CD8-positive, alpha-beta memory T cell (primary cell): ENCODE measurements at regions not wholly inside any gene's neighbourhood (a gene's known extent, or its start where the extent isn't known, plus 50 kb on each side); places are given as distances from the start of the nearest gene placed in this dataset.
"Not testable (repeated sequence)": the region's sequence is repeated elsewhere in the genome, so short reads cannot be mapped to it uniquely, and the experiment has no call there.

Experiments
- CTCF ChIA-PET: fragments of 350-600 bp; sonication (Branson Sonifier 250); formaldehyde crosslinking; loops from one replicate; lab custom pipeline; 2021; ENCODE audit warnings: antibody characterized with exemption; lab: Charles Lee
- POLR2A ChIA-PET: fragments of 350-600 bp; sonication (Branson Sonifier 250); formaldehyde crosslinking; loops from one replicate; lab custom pipeline; 2021; ENCODE audit warnings: antibody characterized with exemption; lab: Charles Lee
- DNase-seq, 5 donors: peaks; one replicate each; pipeline versions ENCODE4 v3.0.0 to v3.0.0-alpha.2; 2020 to 2022; ENCODE audit warnings: mixed read lengths in 1 of 5
- H3K27ac ChIP-seq: one replicate; pipeline ENCODE4 v1.7.0; 2013; ENCODE audit warnings: low read depth, mild to moderate bottlenecking, low read length, moderate library complexity
- H3K27me3 ChIP-seq: 2 replicates; pipeline ENCODE4 v1.7.0; 2013; ENCODE audit warnings: low read length, mild to moderate bottlenecking; ENCODE audit not compliant: insufficient read depth, poor library complexity, severe bottlenecking
- H3K36me3 ChIP-seq: 2 replicates; pipeline ENCODE4 v1.7.0; 2013; ENCODE audit warnings: mild to moderate bottlenecking, low read length, moderate library complexity; ENCODE audit not compliant: insufficient read depth
- H3K4me1 ChIP-seq: 2 replicates; pipeline ENCODE4 v1.7.0; 2013; ENCODE audit warnings: mild to moderate bottlenecking, low read length, moderate library complexity; ENCODE audit not compliant: insufficient read depth
- H3K4me3 ChIP-seq: 2 replicates; pipeline ENCODE4 v1.7.0; 2013; ENCODE audit warnings: mild to moderate bottlenecking, low read length
- H3K9me3 ChIP-seq: 2 replicates; pipeline ENCODE4 v1.7.0; 2013; ENCODE audit warnings: mild to moderate bottlenecking, low read length
- H3K27ac Mint-ChIP-seq, 8 donors: one replicate each; pipeline ENCODE4 v1.8.0; 2020 to 2021; ENCODE audit warnings: mixed read lengths in 8 of 8, mild to moderate bottlenecking in 6 of 8, inconsistent platforms in 3 of 8, moderate library complexity in 3 of 8
- H3K27me3 Mint-ChIP-seq, 2 donors: one replicate each; pipeline ENCODE4 v1.8.0; 2020 to 2021; ENCODE audit warnings: mixed read lengths in 2 of 2, mild to moderate bottlenecking in 1 of 2, moderate library complexity in 1 of 2
- H3K36me3 Mint-ChIP-seq, 3 donors: one replicate each; pipeline ENCODE4 v1.8.0; 2020 to 2021; ENCODE audit warnings: mixed read lengths in 3 of 3, inconsistent platforms in 1 of 3, mild to moderate bottlenecking in 1 of 3
- H3K4me1 Mint-ChIP-seq, 3 donors: one replicate each; pipeline ENCODE4 v1.8.0; 2020 to 2021; ENCODE audit warnings: mixed read lengths in 3 of 3, inconsistent platforms in 1 of 3, mild to moderate bottlenecking in 1 of 3
- H3K4me3 Mint-ChIP-seq, 7 donors: one replicate each; pipeline ENCODE4 v1.8.0; 2020 to 2021; ENCODE audit warnings: mixed read lengths in 7 of 7, mild to moderate bottlenecking in 6 of 7, moderate library complexity in 4 of 7, inconsistent platforms in 2 of 7
- H3K9me3 Mint-ChIP-seq, 5 donors: one replicate each; pipeline ENCODE4 v1.8.0; 2020 to 2022; ENCODE audit warnings: mixed read lengths in 5 of 5, mild to moderate bottlenecking in 3 of 5, moderate library complexity in 2 of 5, inconsistent platforms in 1 of 5

DNA sequence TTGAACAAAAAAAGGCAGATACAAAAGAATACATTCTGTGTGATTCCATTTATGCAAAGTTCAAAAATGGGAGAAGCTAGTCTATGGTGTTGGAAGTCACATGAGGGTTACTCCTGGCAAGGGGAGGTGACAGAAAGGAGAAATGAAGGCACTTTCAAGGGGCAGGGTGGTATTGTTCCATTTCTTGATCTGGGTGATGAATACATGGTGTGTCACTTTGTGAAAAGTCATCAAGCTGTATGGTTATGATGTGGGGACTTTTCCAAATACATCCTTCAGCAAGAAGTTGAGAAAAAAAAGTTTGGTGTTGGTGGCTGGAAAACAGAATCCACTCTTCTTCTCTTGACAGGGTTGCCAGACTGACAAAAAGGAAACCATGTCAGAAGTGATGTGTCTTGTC, 60.6 kb upstream of the MDGA1 start:
- POLR2A ChIA-PET = no interaction called here

DNA sequence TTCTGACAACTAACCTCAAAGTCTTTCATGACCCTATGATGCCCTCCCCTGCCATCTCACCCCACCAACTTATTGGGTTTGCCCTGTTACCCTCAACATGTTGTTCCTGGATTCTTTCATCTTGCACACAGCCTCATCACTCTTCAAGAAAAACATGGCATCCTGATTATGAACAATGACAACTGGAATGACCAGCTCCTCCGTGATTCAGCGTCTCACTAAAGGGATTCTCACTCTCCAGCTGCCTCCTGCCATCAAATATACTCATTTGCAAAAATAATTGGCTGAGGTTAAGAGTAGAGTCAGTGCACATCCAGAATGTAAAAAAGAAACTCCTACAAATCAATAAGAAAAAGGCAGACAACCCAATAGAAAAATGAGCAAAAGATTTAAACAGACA, 59.7 kb upstream of the MDGA1 start:
- ChIA-PET CTCF (no interaction called here), POLR2A (no interaction called here)
- Histone ChIP-seq H3K4me3 (no peak overlapping the region), H3K27me3 (no peaks in the 10 kb centered on the region), H3K9me3 (no peaks in the 10 kb centered on the region), H3K4me1 (no peaks in the 10 kb centered on the region), H3K27ac (no peak overlapping the region), H3K36me3 (no peaks in the 10 kb centered on the region)
- H3K27ac Mint-ChIP-seq = no peak overlapping the region
- H3K27me3 Mint-ChIP-seq = peaks cover 0 to 8% of the 10 kb centered on the region in 2 donors
- no peaks in the 10 kb centered on the region for H3K9me3 Mint-ChIP-seq
- H3K4me3 Mint-ChIP-seq = no peak overlapping the region
- H3K4me1 Mint-ChIP-seq = no peaks in the 10 kb centered on the region
- no peak for DNase-seq
- H3K36me3 Mint-ChIP-seq = no peaks in the 10 kb centered on the region

More for the DNA sequence above, 60.6 kb upstream of the MDGA1 start:
- Histone ChIP-seq H3K27ac (no peak overlapping the region), H3K4me1 (no peaks in the 10 kb centered on the region), H3K4me3 (no peak overlapping the region), H3K36me3 (no peaks in the 10 kb centered on the region), H3K9me3 (no peaks in the 10 kb centered on the region), H3K27me3 (no peaks in the 10 kb centered on the region)
- no peak overlapping the region for H3K4me3 Mint-ChIP-seq
- no peaks in the 10 kb centered on the region for H3K9me3 Mint-ChIP-seq
- DNase-seq = no peak
- no peaks in the 10 kb centered on the region for H3K4me1 Mint-ChIP-seq
- H3K27me3 Mint-ChIP-seq = peaks cover 0 to 11% of the 10 kb centered on the region in 2 donors
- no peaks in the 10 kb centered on the region for H3K36me3 Mint-ChIP-seq
- no peak overlapping the region for H3K27ac Mint-ChIP-seq
- CTCF ChIA-PET = interaction anchor here (1.2 kb wide), 1 partner anchor 23 kb away, joined by 3 read pairs; no protein-coding TSS in a partner anchor

DNA sequence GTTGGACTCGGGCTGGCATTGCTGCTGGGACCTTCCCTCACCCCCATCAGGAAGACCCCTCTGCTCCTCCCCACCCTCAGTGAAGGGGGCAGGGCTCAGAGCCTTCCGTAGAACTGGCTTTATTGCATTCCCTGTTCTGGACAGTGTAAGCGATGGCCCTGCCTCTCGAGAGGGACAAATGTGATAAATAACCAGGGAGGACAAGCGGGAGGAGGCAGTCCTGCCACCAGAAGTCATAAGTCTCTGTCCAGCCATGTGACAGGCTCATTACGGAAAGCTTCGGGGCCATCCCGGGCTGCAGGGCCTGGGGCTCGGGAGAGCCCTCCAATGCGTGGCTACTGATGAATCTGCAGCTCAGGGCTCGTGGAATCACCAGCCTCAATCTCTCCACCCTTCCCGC, 58.5 kb upstream of the MDGA1 start:
- H3K27ac ChIP-seq = no peak overlapping the region
- ChIA-PET POLR2A (no interaction called here), CTCF (no interaction called here)
- no peak for DNase-seq
- H3K4me1 ChIP-seq = no peaks in the 10 kb centered on the region
- no peak overlapping the region for H3K4me3 ChIP-seq
- no peaks in the 10 kb centered on the region for H3K27me3 ChIP-seq
- Mint-ChIP-seq H3K9me3 (no peaks in the 10 kb centered on the region), H3K4me1 (no peaks in the 10 kb centered on the region), H3K27me3 (peaks cover 6 to 20% of the 10 kb centered on the region in 2 donors), H3K27ac (peak overlapping the region in 1 of 8 donors; percentile 16), H3K36me3 (no peaks in the 10 kb centered on the region), H3K4me3 (no peak overlapping the region)
- H3K9me3 ChIP-seq = no peaks in the 10 kb centered on the region
- H3K36me3 ChIP-seq = no peaks in the 10 kb centered on the region

DNA sequence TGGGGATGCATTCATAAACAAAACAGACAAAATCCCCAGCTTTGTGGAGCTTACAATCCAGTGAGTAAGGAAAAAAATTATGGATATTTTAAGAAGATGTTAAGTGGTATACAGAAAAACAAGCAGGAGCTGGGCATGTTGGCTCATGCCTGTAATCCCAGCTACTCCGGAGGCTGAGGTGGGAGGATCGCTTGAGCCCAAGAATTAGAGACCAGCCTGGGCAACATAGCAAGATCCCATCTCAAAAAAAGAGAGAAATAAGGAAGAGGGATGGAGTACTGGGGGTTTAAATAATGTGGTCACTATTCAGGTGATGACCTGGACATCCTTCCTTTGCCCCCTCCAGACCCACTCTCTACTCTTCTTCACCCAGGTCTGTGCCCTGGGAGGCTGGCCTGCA, 55.0 kb upstream of the MDGA1 start:
- no peak overlapping the region for H3K27ac Mint-ChIP-seq
- no peaks in the 10 kb centered on the region for H3K27me3 ChIP-seq
- H3K9me3 Mint-ChIP-seq = no peaks in the 10 kb centered on the region
- H3K4me3 ChIP-seq = no peak overlapping the region
- no peaks in the 10 kb centered on the region for H3K36me3 ChIP-seq
- H3K4me3 Mint-ChIP-seq = no peak overlapping the region
- peaks cover 6 to 35% of the 10 kb centered on the region in 2 donors for H3K27me3 Mint-ChIP-seq
- DNase-seq = no peak
- no peaks in the 10 kb centered on the region for H3K4me1 Mint-ChIP-seq
- H3K4me1 ChIP-seq = no peaks in the 10 kb centered on the region
- H3K36me3 Mint-ChIP-seq = no peaks in the 10 kb centered on the region
- no peaks in the 10 kb centered on the region for H3K9me3 ChIP-seq
- POLR2A ChIA-PET = no interaction called here
- no peak overlapping the region for H3K27ac ChIP-seq
- CTCF ChIA-PET = no interaction called here

DNA sequence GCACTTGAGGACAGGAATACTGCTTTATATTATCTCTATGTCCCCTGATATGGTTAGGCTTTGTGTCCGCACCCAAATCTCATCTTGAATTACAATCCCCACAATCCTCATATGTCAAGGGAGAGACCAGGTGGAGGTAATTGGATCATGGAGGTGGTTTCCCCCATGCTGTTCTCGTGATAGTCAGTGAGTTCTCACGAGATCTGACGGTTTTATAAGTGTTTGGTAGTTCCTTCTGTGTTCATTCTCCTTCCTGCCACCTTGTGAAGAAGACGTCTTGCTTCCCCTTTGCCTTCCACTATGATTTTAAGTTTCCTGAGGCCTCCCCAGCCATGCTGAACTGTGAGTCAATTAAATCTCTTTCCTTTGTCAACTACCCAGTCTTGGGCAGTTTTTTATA, 51.7 kb upstream of the MDGA1 start:
- H3K9me3 Mint-ChIP-seq, H3K4me1 Mint-ChIP-seq, H3K4me3 Mint-ChIP-seq, H3K4me3 ChIP-seq, POLR2A ChIA-PET, H3K36me3 Mint-ChIP-seq, CTCF ChIA-PET, H3K4me1 ChIP-seq, H3K27me3 ChIP-seq, H3K27ac ChIP-seq, H3K9me3 ChIP-seq, H3K27ac Mint-ChIP-seq, H3K36me3 ChIP-seq, DNase-seq: not testable (repeated sequence)
- H3K27me3 Mint-ChIP-seq = peaks cover 8 to 36% of the 10 kb centered on the region in 2 donors

DNA sequence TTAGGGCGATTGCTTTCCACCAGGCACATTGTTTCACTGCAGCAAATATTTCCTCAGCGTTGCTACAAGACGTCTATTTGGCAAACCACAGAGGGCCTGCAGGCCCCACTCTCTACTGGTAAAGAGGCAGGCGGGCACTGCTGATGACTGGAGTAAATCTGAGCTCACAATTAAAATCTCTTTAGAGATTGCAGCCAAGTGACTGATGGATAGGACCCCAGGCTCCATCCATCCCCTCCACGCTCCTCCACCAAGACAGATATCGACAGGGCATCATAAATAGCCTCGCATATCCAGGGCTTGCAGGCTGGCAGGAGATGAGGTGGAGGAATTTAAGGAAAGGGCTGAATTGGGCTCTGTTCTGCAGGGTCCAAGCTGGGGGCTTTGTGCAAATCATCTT, 50.4 kb upstream of the MDGA1 start:
- H3K36me3 ChIP-seq = no peaks in the 10 kb centered on the region
- no peaks in the 10 kb centered on the region for H3K27me3 ChIP-seq
- H3K27me3 Mint-ChIP-seq = peaks cover 8 to 39% of the 10 kb centered on the region in 2 donors
- H3K9me3 Mint-ChIP-seq = no peaks in the 10 kb centered on the region
- no peaks in the 10 kb centered on the region for H3K4me1 Mint-ChIP-seq
- peak overlapping the region in 1 of 8 donors; percentile 47 for H3K27ac Mint-ChIP-seq
- DNase-seq = no peak
- no peaks in the 10 kb centered on the region for H3K4me1 ChIP-seq
- H3K4me3 Mint-ChIP-seq = no peak overlapping the region
- CTCF ChIA-PET = interaction anchor here (2.0 kb wide), 1 partner anchor 13 kb away, joined by 5 read pairs; no protein-coding TSS in a partner anchor
- H3K4me3 ChIP-seq = no peak overlapping the region
- no peak overlapping the region for H3K27ac ChIP-seq
- H3K36me3 Mint-ChIP-seq = no peaks in the 10 kb centered on the region
- POLR2A ChIA-PET = no interaction called here
- no peaks in the 10 kb centered on the region for H3K9me3 ChIP-seq
